GM12878 (cell line): ENCODE measurements at regions not wholly inside any gene's neighbourhood (a gene's known extent, or its start where the extent isn't known, plus 50 kb on each side); places are given as distances from the start of the nearest gene placed in this dataset.

Experiments
- E2F8 ChIP-seq: fragments of 450-650 bp; IDR thresholded peaks from 2 replicates; pipeline ENCODE4 v1.6.1; 2018; ENCODE audit warnings: mild to moderate bottlenecking, low read depth, moderate library complexity; ENCODE audit not compliant: partially characterized antibody
- EP300 ChIP-seq, 2 experiments: fragments of 150-350 bp in 1 of 2; IDR thresholded peaks; 2 replicates each; pipeline ENCODE4 v1.6.1; 2011 to 2012; ENCODE audit warnings: low read depth in 2 of 2, low read length in 2 of 2, borderline replicate concordance in 1 of 2, improper control_type of control experiment in 1 of 2, inconsistent platforms in 1 of 2; ENCODE audit not compliant: control insufficient read depth in 1 of 2
- EZH2 ChIP-seq: IDR thresholded peaks from 2 replicates; pipeline ENCODE4 v1.6.1; 2012; ENCODE audit warnings: low read depth, mild to moderate bottlenecking, control low read depth, inconsistent platforms, low read length, borderline replicate concordance; ENCODE audit not compliant: control insufficient read depth
- HDAC2 ChIP-seq: fragments of 200-600 bp; sonication (generic); IDR thresholded peaks from 2 replicates; pipeline ENCODE4 v1.6.1; 2017
- IKZF2 ChIP-seq, 2 experiments: fragments of 450-650 bp; IDR thresholded peaks; 2 replicates each; pipeline ENCODE4 v1.6.1; 2017; ENCODE audit warnings: mild to moderate bottlenecking in 2 of 2, moderate library complexity in 2 of 2
- JUND ChIP-seq: IDR thresholded peaks from 2 replicates; pipeline ENCODE4 v1.6.1; 2012; ENCODE audit warnings: low read depth, mild to moderate bottlenecking, low read length, improper control_type of control experiment, moderate library complexity
- POLR2A ChIP-seq: IDR thresholded peaks from 2 replicates; pipeline ENCODE4 v1.6.1; 2011; ENCODE audit warnings: low read depth, mild to moderate bottlenecking, low read length
- RB1 ChIP-seq: fragments of 450-650 bp; formaldehyde crosslinking; IDR thresholded peaks from 2 replicates; pipeline ENCODE4 v1.6.1; 2017; ENCODE audit warnings: mild to moderate bottlenecking, borderline replicate concordance
- REST ChIP-seq: IDR thresholded peaks from 2 replicates; pipeline ENCODE4 v1.6.1; 2012; ENCODE audit warnings: mild to moderate bottlenecking, low read depth, low read length
- ZBTB33 ChIP-seq: fragments of 450-650 bp; IDR thresholded peaks from 2 replicates; pipeline ENCODE4 v1.6.1; 2017; ENCODE audit warnings: mild to moderate bottlenecking
- TF ChIP-seq, protein P1 (sequence below), 3 experiments: IDR thresholded peaks in 2 of 3; conservative IDR thresholded peaks in 1 of 3; 2 replicates each; pipeline ENCODE4 v1.5.1; 2011; ENCODE audit warnings: low read depth in 3 of 3, low read length in 3 of 3, mild to moderate bottlenecking in 3 of 3, control low read depth in 2 of 3, moderate library complexity in 2 of 3, inconsistent platforms in 1 of 3, mixed read lengths in 1 of 3; ENCODE audit not compliant: control insufficient read depth in 2 of 3, insufficient read depth in 1 of 3; ENCODE audit errors: extremely low read depth in 1 of 3

DNA sequence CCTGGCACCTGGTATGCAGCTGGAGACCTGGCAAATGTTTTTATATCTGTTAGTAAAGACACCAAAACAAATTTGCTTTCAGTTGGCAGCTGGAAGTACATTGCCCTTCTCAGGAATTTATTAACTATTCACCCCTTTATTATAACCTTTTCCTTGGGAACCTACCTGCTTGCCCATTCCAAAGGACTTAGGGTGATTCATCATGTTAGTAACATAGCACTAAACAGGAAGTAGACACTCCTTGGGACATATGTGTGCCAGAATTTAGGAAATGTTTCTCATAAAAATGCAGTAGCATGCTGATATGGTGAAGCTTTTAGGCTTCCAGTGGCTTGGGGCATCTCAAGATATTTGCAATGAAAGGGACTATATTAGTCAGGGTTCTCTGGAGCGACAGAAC is 184.2 kb downstream of the DMAC1 start:
- TF ChIP-seq, protein P1, sequence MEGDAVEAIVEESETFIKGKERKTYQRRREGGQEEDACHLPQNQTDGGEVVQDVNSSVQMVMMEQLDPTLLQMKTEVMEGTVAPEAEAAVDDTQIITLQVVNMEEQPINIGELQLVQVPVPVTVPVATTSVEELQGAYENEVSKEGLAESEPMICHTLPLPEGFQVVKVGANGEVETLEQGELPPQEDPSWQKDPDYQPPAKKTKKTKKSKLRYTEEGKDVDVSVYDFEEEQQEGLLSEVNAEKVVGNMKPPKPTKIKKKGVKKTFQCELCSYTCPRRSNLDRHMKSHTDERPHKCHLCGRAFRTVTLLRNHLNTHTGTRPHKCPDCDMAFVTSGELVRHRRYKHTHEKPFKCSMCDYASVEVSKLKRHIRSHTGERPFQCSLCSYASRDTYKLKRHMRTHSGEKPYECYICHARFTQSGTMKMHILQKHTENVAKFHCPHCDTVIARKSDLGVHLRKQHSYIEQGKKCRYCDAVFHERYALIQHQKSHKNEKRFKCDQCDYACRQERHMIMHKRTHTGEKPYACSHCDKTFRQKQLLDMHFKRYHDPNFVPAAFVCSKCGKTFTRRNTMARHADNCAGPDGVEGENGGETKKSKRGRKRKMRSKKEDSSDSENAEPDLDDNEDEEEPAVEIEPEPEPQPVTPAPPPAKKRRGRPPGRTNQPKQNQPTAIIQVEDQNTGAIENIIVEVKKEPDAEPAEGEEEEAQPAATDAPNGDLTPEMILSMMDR (IDR thresholded peaks at IDR 0.05 in 2 of 3, conservative IDR thresholded peaks at IDR 0.05 in 1 of 3; ENCODE audit: control insufficient read depth in 2 of 3, extremely low read depth in 1 of 3, insufficient read depth in 1 of 3, low read depth in 3 of 3, low read length in 3 of 3): no peak
- TF ChIP-seq EP300 (IDR thresholded peaks at IDR 0.05; ENCODE audit: borderline replicate concordance in 1 of 2, control insufficient read depth in 1 of 2, low read depth in 2 of 2, low read length in 2 of 2): no peak
- TF ChIP-seq JUND: no peak
- TF ChIP-seq EZH2: no peak
- TF ChIP-seq POLR2A: no peak
- no peak for TF ChIP-seq RB1
- TF ChIP-seq IKZF2 (IDR thresholded peaks at IDR 0.05): no peak
- no peak for TF ChIP-seq HDAC2
- TF ChIP-seq ZBTB33: no peak
- TF ChIP-seq E2F8: no peak
- TF ChIP-seq REST: no peak
